ENCODE measurements at regions not wholly inside any gene's neighbourhood (a gene's known extent, or its start where the extent isn't known, plus 50 kb on each side); places are given as distances from the start of the nearest gene placed in this dataset.

DNA sequence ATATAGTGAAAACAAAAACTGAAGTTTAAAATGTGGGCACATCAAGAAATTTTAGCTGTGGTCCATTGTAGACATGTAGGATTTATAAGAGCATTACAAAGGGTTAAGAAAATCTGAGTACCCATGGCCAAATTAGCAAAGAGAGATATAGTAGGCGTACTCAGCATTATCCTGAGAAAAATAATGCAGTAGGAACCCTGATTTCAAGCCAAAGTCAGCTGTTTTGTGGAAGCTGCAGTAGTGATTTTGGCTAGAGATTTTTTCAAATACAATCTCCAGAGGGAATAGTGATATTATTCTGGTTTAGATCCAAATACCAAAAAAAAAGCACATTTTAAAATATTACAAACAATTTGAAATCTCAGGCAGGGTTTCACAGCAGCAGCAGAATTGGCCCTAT lies 450.9 kb downstream of the FBXO15 start:
- Mint-ChIP-seq H3K36me3 (ENCODE audit: insufficient read depth, unreplicated experiment) (no peaks in the 10 kb centered on the region), H3K9me3 (ENCODE audit: low read depth, unreplicated experiment) (peaks cover 3% of the 10 kb centered on the region), H3K27ac (ENCODE audit: unreplicated experiment) (no peak overlapping the region), H3K4me1 (ENCODE audit: low read depth, unreplicated experiment) (peaks cover 6% of the 10 kb centered on the region), H3K27me3 (ENCODE audit: unreplicated experiment) (no peaks in the 10 kb centered on the region), H3K4me3 (ENCODE audit: low read depth, unreplicated experiment) (no peak overlapping the region)
- DNase-seq, result no peak
- CTCF ChIA-PET, result no interaction called here
- BruUV-seq (replicated peaks), result no TSS peak
- intact Hi-C loops (cut with micrococcal nuclease; ENCODE audit: unreplicated experiment), result no loop called here
- TF ChIP-seq, protein P1, sequence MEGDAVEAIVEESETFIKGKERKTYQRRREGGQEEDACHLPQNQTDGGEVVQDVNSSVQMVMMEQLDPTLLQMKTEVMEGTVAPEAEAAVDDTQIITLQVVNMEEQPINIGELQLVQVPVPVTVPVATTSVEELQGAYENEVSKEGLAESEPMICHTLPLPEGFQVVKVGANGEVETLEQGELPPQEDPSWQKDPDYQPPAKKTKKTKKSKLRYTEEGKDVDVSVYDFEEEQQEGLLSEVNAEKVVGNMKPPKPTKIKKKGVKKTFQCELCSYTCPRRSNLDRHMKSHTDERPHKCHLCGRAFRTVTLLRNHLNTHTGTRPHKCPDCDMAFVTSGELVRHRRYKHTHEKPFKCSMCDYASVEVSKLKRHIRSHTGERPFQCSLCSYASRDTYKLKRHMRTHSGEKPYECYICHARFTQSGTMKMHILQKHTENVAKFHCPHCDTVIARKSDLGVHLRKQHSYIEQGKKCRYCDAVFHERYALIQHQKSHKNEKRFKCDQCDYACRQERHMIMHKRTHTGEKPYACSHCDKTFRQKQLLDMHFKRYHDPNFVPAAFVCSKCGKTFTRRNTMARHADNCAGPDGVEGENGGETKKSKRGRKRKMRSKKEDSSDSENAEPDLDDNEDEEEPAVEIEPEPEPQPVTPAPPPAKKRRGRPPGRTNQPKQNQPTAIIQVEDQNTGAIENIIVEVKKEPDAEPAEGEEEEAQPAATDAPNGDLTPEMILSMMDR (IDR thresholded peaks at IDR 0.05; ENCODE audit: unreplicated experiment), result no peak

DNA sequence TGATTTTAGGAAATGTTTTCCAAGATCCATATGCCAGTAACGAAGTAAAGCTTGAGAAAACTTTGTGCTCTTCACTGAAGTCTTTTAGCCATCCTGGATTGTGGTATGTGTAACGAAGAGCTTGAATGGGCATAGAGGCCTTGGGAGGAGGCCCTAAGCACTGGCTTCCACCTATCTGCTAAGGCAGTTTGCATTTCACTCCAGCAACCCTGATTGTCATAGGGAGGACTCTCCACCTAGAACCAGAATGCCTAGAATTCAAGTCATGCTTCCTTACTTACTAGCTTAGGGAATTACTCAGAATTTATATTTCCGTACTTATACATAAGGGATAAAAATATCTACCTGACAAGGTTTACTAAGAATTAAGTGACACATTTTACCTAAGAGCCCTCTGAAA lies 451.5 kb downstream of the FBXO15 start:
- TF ChIP-seq, protein P1 (IDR thresholded peaks at IDR 0.05; ENCODE audit: unreplicated experiment), result no peak
- CTCF ChIA-PET, result no interaction called here
- intact Hi-C loops (cut with micrococcal nuclease; ENCODE audit: unreplicated experiment), result no loop called here
- Mint-ChIP-seq H3K4me1 (ENCODE audit: low read depth, unreplicated experiment) (peaks cover 11% of the 10 kb centered on the region), H3K9me3 (ENCODE audit: low read depth, unreplicated experiment) (peaks cover 3% of the 10 kb centered on the region), H3K36me3 (ENCODE audit: insufficient read depth, unreplicated experiment) (no peaks in the 10 kb centered on the region), H3K27me3 (ENCODE audit: unreplicated experiment) (no peaks in the 10 kb centered on the region), H3K27ac (ENCODE audit: unreplicated experiment) (no peak overlapping the region), H3K4me3 (ENCODE audit: low read depth, unreplicated experiment) (no peak overlapping the region)
- no peak for DNase-seq
- BruUV-seq (replicated peaks), result no TSS peak

DNA sequence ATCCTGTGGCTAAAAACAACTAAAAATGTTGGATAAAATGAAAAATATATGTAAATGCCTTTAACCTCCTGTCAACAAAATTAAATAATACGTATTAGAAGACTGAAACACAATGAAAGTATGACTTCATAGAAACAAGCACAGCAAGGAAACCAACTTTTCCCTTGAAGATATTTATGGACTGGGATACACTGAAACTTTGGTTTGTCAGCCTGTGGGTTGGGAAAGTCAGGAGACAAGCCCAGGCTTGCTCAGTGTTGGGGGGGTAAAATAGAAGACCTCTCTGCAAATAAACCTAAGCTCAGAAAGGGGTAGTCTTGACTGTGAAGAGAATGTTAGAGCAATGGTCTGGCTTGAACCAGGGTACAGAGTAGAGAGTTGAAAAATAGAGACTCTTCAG lies 454.5 kb downstream of the FBXO15 start:
- no TSS peak for BruUV-seq (replicated peaks)
- intact Hi-C loops (cut with micrococcal nuclease; ENCODE audit: unreplicated experiment), result no loop called here
- TF ChIP-seq, protein P1 (IDR thresholded peaks at IDR 0.05; ENCODE audit: unreplicated experiment), result no peak
- H3K4me3 Mint-ChIP-seq (ENCODE audit: low read depth, unreplicated experiment), result no peak overlapping the region
- no peak overlapping the region for H3K27ac Mint-ChIP-seq (ENCODE audit: unreplicated experiment)
- peaks cover 3% of the 10 kb centered on the region for H3K9me3 Mint-ChIP-seq (ENCODE audit: low read depth, unreplicated experiment)
- no peaks in the 10 kb centered on the region for H3K27me3 Mint-ChIP-seq (ENCODE audit: unreplicated experiment)
- H3K4me1 Mint-ChIP-seq (ENCODE audit: low read depth, unreplicated experiment), result peaks cover 26% of the 10 kb centered on the region
- H3K36me3 Mint-ChIP-seq (ENCODE audit: insufficient read depth, unreplicated experiment), result no peaks in the 10 kb centered on the region
- CTCF ChIA-PET, result interaction anchor here (0.6 kb wide), 1 partner anchor 12 kb away, joined by 4 read pairs; no protein-coding TSS in a partner anchor
- DNase-seq, result no peak

DNA sequence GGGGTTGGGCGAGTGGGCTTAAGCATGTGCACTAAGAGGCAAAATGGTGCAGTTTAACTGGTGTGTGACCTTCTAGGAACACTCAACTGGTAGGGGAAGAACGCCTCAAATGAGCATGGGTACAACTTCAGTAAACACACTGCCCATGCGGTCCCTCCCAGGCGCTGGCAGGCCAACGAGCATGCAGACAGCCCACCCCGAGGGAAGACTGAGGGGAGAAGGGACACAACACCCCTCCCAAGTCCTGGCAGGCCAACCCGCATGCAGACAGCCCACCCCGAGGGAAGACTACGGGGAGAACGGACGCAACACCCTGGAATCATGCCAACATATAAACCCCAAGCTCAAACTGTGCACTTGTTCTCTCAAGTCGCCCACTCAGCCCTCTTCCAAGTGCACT lies 456.0 kb downstream of the FBXO15 start:
- H3K27ac Mint-ChIP-seq (ENCODE audit: unreplicated experiment), result peak overlapping the region; percentile 20
- no peaks in the 10 kb centered on the region for H3K36me3 Mint-ChIP-seq (ENCODE audit: insufficient read depth, unreplicated experiment)
- BruUV-seq (replicated peaks), result no TSS peak
- peaks cover 26% of the 10 kb centered on the region for H3K4me1 Mint-ChIP-seq (ENCODE audit: low read depth, unreplicated experiment)
- TF ChIP-seq, protein P1 (IDR thresholded peaks at IDR 0.05; ENCODE audit: unreplicated experiment), result no peak
- H3K27me3 Mint-ChIP-seq (ENCODE audit: unreplicated experiment), result no peaks in the 10 kb centered on the region
- H3K4me3 Mint-ChIP-seq (ENCODE audit: low read depth, unreplicated experiment), result no peak overlapping the region
- peaks cover 3% of the 10 kb centered on the region for H3K9me3 Mint-ChIP-seq (ENCODE audit: low read depth, unreplicated experiment)
- intact Hi-C loops (cut with micrococcal nuclease; ENCODE audit: unreplicated experiment), result no loop called here
- CTCF ChIA-PET, result no interaction called here
- DNase-seq, result no peak

Data from Calu3 (cell line).